MM.1S (cell line): ENCODE measurements at regions not wholly inside any gene's neighbourhood (a gene's known extent, or its start where the extent isn't known, plus 50 kb on each side); places are given as distances from the start of the nearest gene placed in this dataset.

ENCODE experiments used
- DNase-seq: peaks from one replicate; pipeline ENCODE4 v3.0.0-alpha.2; 2015
- H2AFZ ChIP-seq: fragments of 300-600 bp; sonication (generic); 2 replicates; pipeline ENCODE4 v1.6.0; 2016; ENCODE audit warnings: antibody characterized with exemption, low read length
- H3F3A ChIP-seq: fragments of 300-600 bp; sonication (generic); 2 replicates; pipeline ENCODE4 v1.6.1; 2016; ENCODE audit warnings: mild to moderate bottlenecking, antibody characterized with exemption, low read length, moderate library complexity, mixed read lengths; ENCODE audit not compliant: insufficient read depth
- H3K27ac ChIP-seq: fragments of 300-600 bp; sonication (generic); 2 replicates; pipeline ENCODE4 v1.5.1; 2016; ENCODE audit warnings: mild to moderate bottlenecking, low read length
- H3K27me3 ChIP-seq: fragments of 300-600 bp; sonication (generic); replicated peaks from 2 replicates; pipeline ENCODE4 v1.6.0; 2016; ENCODE audit warnings: low read length; ENCODE audit not compliant: insufficient read depth
- H3K36me3 ChIP-seq: fragments of 300-600 bp; sonication (generic); replicated peaks from 2 replicates; pipeline ENCODE4 v1.6.1; 2016; ENCODE audit warnings: mild to moderate bottlenecking, low read length, mixed read lengths; ENCODE audit not compliant: insufficient read depth
- H3K4me1 ChIP-seq: fragments of 300-600 bp; sonication (generic); 2 replicates; pipeline ENCODE4 v1.6.1; 2016; ENCODE audit warnings: low read length, mixed read lengths
- H3K4me2 ChIP-seq: fragments of 300-600 bp; sonication (generic); 2 replicates; pipeline ENCODE4 v1.6.0; 2016; ENCODE audit warnings: low read depth, low read length
- H3K4me3 ChIP-seq: fragments of 300-600 bp; sonication (generic); 2 replicates; pipeline ENCODE4 v1.5.1; 2016; ENCODE audit warnings: low read length, mixed read lengths
- H3K79me2 ChIP-seq: fragments of 300-600 bp; sonication (generic); 2 replicates; pipeline ENCODE4 v1.6.1; 2016; ENCODE audit warnings: mixed run types, low read length, mixed read lengths
- H3K9ac ChIP-seq: fragments of 300-600 bp; sonication (generic); 2 replicates; pipeline ENCODE4 v1.6.1; 2016; ENCODE audit warnings: low read length, mixed read lengths
- H3K9me2 ChIP-seq: fragments of 300-600 bp; sonication (generic); replicated peaks from 2 replicates; pipeline ENCODE4 v1.6.1; 2016; ENCODE audit warnings: mild to moderate bottlenecking, low read length, mixed read lengths; ENCODE audit not compliant: insufficient read depth
- H3K9me3 ChIP-seq: fragments of 300-600 bp; sonication (generic); replicated peaks from 2 replicates; pipeline ENCODE4 v1.6.1; 2016; ENCODE audit warnings: mild to moderate bottlenecking, low read length, mixed read lengths; ENCODE audit not compliant: insufficient read depth
- H4K20me1 ChIP-seq: fragments of 300-600 bp; sonication (generic); 2 replicates; pipeline ENCODE4 v1.6.1; 2016; ENCODE audit warnings: mild to moderate bottlenecking, low read length, moderate library complexity, mixed read lengths; ENCODE audit not compliant: insufficient read depth
- CTCF ChIP-seq: fragments of 300-600 bp; sonication (generic); IDR thresholded peaks from 2 replicates; pipeline ENCODE4 v1.5.1; 2016; ENCODE audit warnings: antibody characterized with exemption, low read length, mixed read lengths
- EZH2 ChIP-seq: fragments of 300-600 bp; sonication (generic); optimal IDR thresholded peaks from 2 replicates; pipeline ENCODE3; 2017; ENCODE audit warnings: low read depth, mild to moderate bottlenecking, antibody characterized with exemption, low read length, mixed read lengths
- EZH2phosphoT487 ChIP-seq: fragments of 300-600 bp; sonication (generic); IDR thresholded peaks from 2 replicates; pipeline ENCODE4 v1.6.1; 2018; ENCODE audit warnings: antibody characterized with exemption, low read length

DNA sequence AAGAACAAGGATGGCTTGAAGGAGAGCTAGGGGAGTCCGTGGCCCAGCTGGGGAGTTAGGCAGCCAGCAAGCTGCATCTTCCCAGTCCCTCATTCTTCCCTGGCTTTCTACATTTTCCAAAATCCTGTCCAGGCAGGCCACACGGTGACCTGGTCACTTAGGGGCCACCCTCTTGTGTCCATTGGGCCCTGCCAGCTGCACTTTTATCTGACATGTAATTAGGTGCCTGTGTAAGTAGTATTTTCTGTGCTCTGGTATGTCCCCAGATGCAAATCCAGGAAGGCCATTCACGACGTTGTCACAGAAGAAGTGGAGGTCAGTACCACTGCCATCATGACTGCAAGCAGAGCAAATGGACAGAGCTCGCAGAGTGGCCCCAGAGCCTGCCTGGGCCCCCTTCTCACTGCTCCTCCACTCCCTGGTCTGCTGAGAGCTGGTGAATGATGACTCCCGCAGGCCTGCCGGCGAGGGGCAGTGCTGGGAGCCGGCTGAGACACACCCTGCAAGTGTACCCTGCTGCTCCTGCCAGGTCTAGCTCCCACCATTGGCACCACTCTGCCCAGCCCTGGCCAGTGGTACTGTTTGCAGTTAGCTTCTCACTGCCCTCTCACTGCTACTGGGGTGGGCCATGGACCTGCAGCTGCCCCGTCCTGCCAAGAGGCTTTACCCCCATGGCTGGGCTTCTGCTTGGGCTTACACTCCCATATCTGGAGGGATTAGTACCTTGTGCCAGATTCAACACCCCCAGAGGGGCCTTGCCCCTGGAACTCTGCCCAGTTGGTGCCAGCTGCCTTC, 98.2 kb downstream of the GLRX3 start:
- Histone ChIP-seq H3K4me2 (no peak overlapping the region), H3K79me2 (no peaks in the 10 kb centered on the region), H3K27me3 (no peaks in the 10 kb centered on the region; the same call in 1 of the 2 replicates), H3K9me2 (no peaks in the 10 kb centered on the region), H3K4me3 (no peak overlapping the region), H3K4me1 (no peaks in the 10 kb centered on the region), H4K20me1 (no peaks in the 10 kb centered on the region), H3F3A (no peaks in the 10 kb centered on the region), H2AFZ (no peak overlapping the region), H3K36me3 (no peaks in the 10 kb centered on the region), H3K9me3 (no peaks in the 10 kb centered on the region), H3K27ac (no peak overlapping the region), H3K9ac (no peak overlapping the region)
- TF ChIP-seq EZH2phosphoT487 (no peak), EZH2 (no peak), CTCF (no peak)
- DNase-seq = no peak

DNA sequence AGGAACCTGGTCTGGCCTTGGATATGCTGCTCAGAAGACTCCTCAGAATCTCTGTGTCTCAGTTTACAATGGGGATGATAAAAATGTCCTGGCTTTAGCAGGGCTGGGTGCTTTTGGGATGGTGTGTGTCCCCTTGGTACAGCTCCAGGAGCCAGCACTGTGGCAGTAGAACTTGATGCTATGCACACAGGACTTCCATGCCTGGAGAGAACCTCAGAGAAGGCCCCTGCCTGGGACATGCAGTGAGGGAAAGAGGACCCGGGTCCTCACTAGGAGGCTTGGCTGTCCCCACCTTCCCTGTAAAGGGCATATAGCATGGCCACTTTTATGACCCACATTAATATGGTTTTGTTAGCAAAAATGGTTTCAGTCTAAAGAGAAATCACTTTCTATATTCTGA, 100.5 kb downstream of the GLRX3 start:
- H3K27me3 ChIP-seq = peaks cover 3% of the 10 kb centered on the region; the same call in 1 of the 2 replicates

GRCh38 chr10:130240409-130240808, 104.2 kb downstream of the GLRX3 start:
- Histone ChIP-seq H3K4me3 (no peak overlapping the region), H3K9me3 (no peaks in the 10 kb centered on the region)
- TF ChIP-seq EZH2 (no peak), EZH2phosphoT487 (no peak), CTCF (no peak)

More for the DNA sequence above, 100.5 kb downstream of the GLRX3 start:
- H3K36me3 ChIP-seq = no peaks in the 10 kb centered on the region
- H3K4me1 ChIP-seq = no peaks in the 10 kb centered on the region
- H3K79me2 ChIP-seq = no peaks in the 10 kb centered on the region
- H3F3A ChIP-seq = no peaks in the 10 kb centered on the region
- H3K4me2 ChIP-seq = no peak overlapping the region
- no peaks in the 10 kb centered on the region for H4K20me1 ChIP-seq
- no peaks in the 10 kb centered on the region for H3K9me2 ChIP-seq
- TF ChIP-seq EZH2phosphoT487 = no peak
- no peak for TF ChIP-seq EZH2
- no peak for TF ChIP-seq CTCF
- H3K27ac ChIP-seq = no peak overlapping the region
- no peak overlapping the region for H3K9ac ChIP-seq
- no peak overlapping the region for H2AFZ ChIP-seq
- H3K9me3 ChIP-seq = no peaks in the 10 kb centered on the region
- DNase-seq = no peak
- H3K4me3 ChIP-seq = no peak overlapping the region

More at GRCh38 chr10:130240409-130240808, 104.2 kb downstream of the GLRX3 start:
- Histone ChIP-seq H3K4me1 (no peaks in the 10 kb centered on the region), H3K27ac (no peak overlapping the region), H2AFZ (no peak overlapping the region), H3F3A (no peaks in the 10 kb centered on the region), H3K9me2 (no peaks in the 10 kb centered on the region), H3K36me3 (no peaks in the 10 kb centered on the region), H4K20me1 (no peaks in the 10 kb centered on the region), H3K79me2 (no peaks in the 10 kb centered on the region), H3K9ac (no peak overlapping the region), H3K4me2 (no peak overlapping the region), H3K27me3 (peaks cover 3% of the 10 kb centered on the region; the same call in 1 of the 2 replicates)
- no peak for DNase-seq
